H9 (cell line): ENCODE measurements at regions not wholly inside any gene's neighbourhood (a gene's known extent, or its start where the extent isn't known, plus 50 kb on each side); places are given as distances from the start of the nearest gene placed in this dataset.

Experiments used
- DNase-seq: peaks from one replicate; pipeline ENCODE4 v3.0.0-alpha.2; 2017
- H2AFZ ChIP-seq: one replicate; pipeline ENCODE4 v1.6.1; 2013; ENCODE audit warnings: mild to moderate bottlenecking, low read length, control low read depth, moderate library complexity
- H2AK5ac ChIP-seq: 2 replicates; pipeline ENCODE4 v1.6.1; 2013; ENCODE audit warnings: low read length, control low read depth, mixed read lengths; ENCODE audit not compliant: insufficient read length
- H2BK120ac ChIP-seq: one replicate; pipeline ENCODE4 v1.6.1; 2013; ENCODE audit warnings: low read depth, mild to moderate bottlenecking, low read length, control low read depth, inconsistent platforms; ENCODE audit not compliant: poor library complexity, severe bottlenecking
- H2BK12ac ChIP-seq: 2 replicates; pipeline ENCODE4 v1.6.1; 2013; ENCODE audit warnings: low read length, control low read depth, mixed read lengths, low read depth; ENCODE audit not compliant: insufficient read length
- H2BK15ac ChIP-seq: 2 replicates; pipeline ENCODE4 v1.6.1; 2013; ENCODE audit warnings: low read depth, low read length, control low read depth
- H2BK20ac ChIP-seq: one replicate; pipeline ENCODE4 v1.6.1; 2013; ENCODE audit warnings: low read depth, mild to moderate bottlenecking, low read length, control low read depth, inconsistent platforms; ENCODE audit not compliant: poor library complexity, severe bottlenecking
- H2BK5ac ChIP-seq: 2 replicates; pipeline ENCODE4 v1.6.1; 2013; ENCODE audit warnings: low read length, control low read depth, mixed read lengths; ENCODE audit not compliant: insufficient read length
- H3K14ac ChIP-seq: 2 replicates; pipeline ENCODE4 v1.6.1; 2013; ENCODE audit warnings: low read length, control low read depth; ENCODE audit not compliant: insufficient read depth
- H3K18ac ChIP-seq: 2 replicates; pipeline ENCODE4 v1.6.1; 2013; ENCODE audit warnings: low read depth, mild to moderate bottlenecking, mixed read lengths, low read length, control low read depth; ENCODE audit not compliant: insufficient read length
- H3K23ac ChIP-seq: 2 replicates; pipeline ENCODE4 v1.6.1; 2013; ENCODE audit warnings: low read length, control low read depth, mixed read lengths, low read depth; ENCODE audit not compliant: insufficient read length
- H3K23me2 ChIP-seq: 2 replicates; pipeline ENCODE4 v1.6.1; 2013; ENCODE audit warnings: low read depth, mild to moderate bottlenecking, mixed read lengths, low read length, control low read depth; ENCODE audit not compliant: insufficient read length, poor library complexity, severe bottlenecking
- H3K27ac ChIP-seq: 2 replicates; pipeline ENCODE4 v1.5.1; 2013; ENCODE audit warnings: low read length, control low read depth, mixed read lengths, low read depth; ENCODE audit not compliant: insufficient read length
- H3K27me3 ChIP-seq: 2 replicates; pipeline ENCODE4 v1.6.1; 2013; ENCODE audit warnings: low read length, control low read depth, inconsistent platforms; ENCODE audit not compliant: insufficient read depth
- H3K4ac ChIP-seq: 2 replicates; pipeline ENCODE4 v1.6.1; 2013; ENCODE audit warnings: low read depth, mild to moderate bottlenecking, control low read depth, inconsistent platforms, low read length, moderate library complexity
- H3K4me1 ChIP-seq: 2 replicates; pipeline ENCODE4 v1.6.1; 2013; ENCODE audit warnings: low read length, control low read depth, inconsistent platforms; ENCODE audit not compliant: insufficient read depth
- H3K4me2 ChIP-seq: 2 replicates; pipeline ENCODE4 v1.6.1; 2013; ENCODE audit warnings: low read length, control low read depth, mixed read lengths; ENCODE audit not compliant: insufficient read length, insufficient read depth
- H3K56ac ChIP-seq: 2 replicates; pipeline ENCODE4 v1.6.1; 2013; ENCODE audit warnings: low read depth, mild to moderate bottlenecking, mixed read lengths, low read length, control low read depth; ENCODE audit not compliant: insufficient read length
- H3K79me1 ChIP-seq: 2 replicates; pipeline ENCODE4 v1.6.1; 2013; ENCODE audit warnings: low read depth, mild to moderate bottlenecking, moderate library complexity, low read length, control low read depth, inconsistent platforms; ENCODE audit not compliant: insufficient read depth, poor library complexity, severe bottlenecking
- H3K79me2 ChIP-seq: 2 replicates; pipeline ENCODE4 v1.6.1; 2013; ENCODE audit warnings: low read length, control low read depth, inconsistent platforms; ENCODE audit not compliant: insufficient read depth
- H3K9ac ChIP-seq: 2 replicates; pipeline ENCODE4 v1.6.1; 2013; ENCODE audit warnings: low read length, control low read depth, mixed read lengths; ENCODE audit not compliant: insufficient read length; ENCODE audit errors: extremely low read depth
- H3K9me3 ChIP-seq: one replicate; pipeline ENCODE4 v1.6.1; 2013; ENCODE audit warnings: low read depth, low read length, inconsistent platforms; ENCODE audit not compliant: control insufficient read depth
- H3T11ph ChIP-seq: one replicate; pipeline ENCODE4 v1.6.1; 2013; ENCODE audit warnings: mild to moderate bottlenecking, low read length, control low read depth, inconsistent platforms
- H4K20me1 ChIP-seq: one replicate; pipeline ENCODE4 v1.6.1; 2013; ENCODE audit not compliant: control insufficient read depth, insufficient read length, insufficient read depth
- H4K5ac ChIP-seq: 2 replicates; pipeline ENCODE4 v1.6.1; 2013; ENCODE audit warnings: low read depth, mild to moderate bottlenecking, mixed read lengths, low read length, control low read depth; ENCODE audit not compliant: insufficient read length
- H4K8ac ChIP-seq: replicated peaks from 2 replicates; pipeline ENCODE4 v1.6.1; 2013; ENCODE audit warnings: low read length, control low read depth, mixed read lengths, low read depth; ENCODE audit not compliant: insufficient read length
- H4K91ac ChIP-seq: 2 replicates; pipeline ENCODE4 v1.6.1; 2013; ENCODE audit warnings: low read depth, mild to moderate bottlenecking, moderate library complexity, mixed read lengths, low read length, control low read depth; ENCODE audit not compliant: insufficient read length
- H3K27ac Mint-ChIP-seq, 3 experiments: 2 replicates in 2 of 3; 3 replicates in 1 of 3; pipeline ENCODE4 v1.8.0; 2020 to 2021; ENCODE audit warnings: mixed read lengths in 3 of 3, mild to moderate bottlenecking in 1 of 3, moderate library complexity in 1 of 3
- H3K27me3 Mint-ChIP-seq: 2 replicates; pipeline ENCODE4 v1.8.0; 2021; ENCODE audit warnings: low read depth, mild to moderate bottlenecking, moderate library complexity, mixed read lengths
- H3K36me3 Mint-ChIP-seq, 3 experiments: 2 replicates in 2 of 3; 3 replicates in 1 of 3; pipeline ENCODE4 v1.8.0; 2020 to 2021; ENCODE audit warnings: low read depth in 3 of 3, mixed read lengths in 3 of 3; ENCODE audit not compliant: insufficient read depth in 1 of 3
- H3K4me1 Mint-ChIP-seq, 2 experiments: 2 replicates each; pipeline ENCODE4 v1.8.0; 2020; ENCODE audit warnings: mixed read lengths in 2 of 2
- H3K4me3 Mint-ChIP-seq, 2 experiments: 2 replicates in 1 of 2; 3 replicates in 1 of 2; pipeline ENCODE4 v1.8.0; 2020 to 2021; ENCODE audit warnings: mild to moderate bottlenecking in 2 of 2, mixed read lengths in 2 of 2, moderate library complexity in 1 of 2
- H3K9me3 Mint-ChIP-seq, 2 experiments: 2 replicates in 1 of 2; 3 replicates in 1 of 2; pipeline ENCODE4 v1.8.0; 2020; ENCODE audit warnings: mild to moderate bottlenecking in 2 of 2, mixed read lengths in 2 of 2, moderate library complexity in 1 of 2
- WGBS: extraction: QIAGEN DNeasy Blood & Tissue Kit; methylation state at CpG from one replicate; pipeline ENCODE4 v1.1.7; 2013; ENCODE audit warnings: missing lambda C conversion rate, low lambda C conversion rate, mixed read lengths; ENCODE audit not compliant: insufficient read length; ENCODE audit errors: extremely low coverage; 5-methylcytosine and 5-hydroxymethylcytosine counted together
- TF ChIP-seq, protein P1 (sequence below): fragments of 200-600 bp; sonication (generic); conservative IDR thresholded peaks from 3 replicates; pipeline ENCODE4 v1.8.0; 2021; ENCODE audit warnings: antibody characterized with exemption, mild to moderate bottlenecking

GRCh38 chr6:65814071-65814470 is 107.0 kb upstream of the EYS start:
- Histone ChIP-seq H3K4me1 (no peaks in the 10 kb centered on the region), H3K18ac (no peak overlapping the region), H4K5ac (no peak overlapping the region), H3K27me3 (no peaks in the 10 kb centered on the region), H2AK5ac (no peak overlapping the region), H2BK120ac (no peak overlapping the region), H3T11ph (no peak overlapping the region), H3K56ac (no peak overlapping the region), H3K23me2 (no peaks in the 10 kb centered on the region), H3K79me1 (no peaks in the 10 kb centered on the region), H3K9ac (no peak overlapping the region), H2BK20ac (no peak overlapping the region), H3K79me2 (no peaks in the 10 kb centered on the region), H3K27ac (no peak overlapping the region), H3K4me2 (no peak overlapping the region), H3K23ac (no peak overlapping the region), H4K91ac (no peak overlapping the region), H4K20me1 (no peaks in the 10 kb centered on the region), H2AFZ (no peak overlapping the region), H2BK5ac (no peak overlapping the region), H2BK12ac (no peak overlapping the region), H2BK15ac (no peak overlapping the region), H4K8ac (no peak overlapping the region), H3K9me3 (no peaks in the 10 kb centered on the region), H3K4ac (no peak overlapping the region), H3K14ac (no peak overlapping the region)
- WGBS, result no CpG with 5 or more reads among the region's 3 CpGs
- H3K27ac Mint-ChIP-seq, result no peak overlapping the region
- H3K9me3 Mint-ChIP-seq, result no peaks in the 10 kb centered on the region
- H3K36me3 Mint-ChIP-seq, result no peaks in the 10 kb centered on the region
- DNase-seq, result no peak
- no peaks in the 10 kb centered on the region for H3K4me1 Mint-ChIP-seq
- no peaks in the 10 kb centered on the region for H3K27me3 Mint-ChIP-seq
- TF ChIP-seq, protein P1, sequence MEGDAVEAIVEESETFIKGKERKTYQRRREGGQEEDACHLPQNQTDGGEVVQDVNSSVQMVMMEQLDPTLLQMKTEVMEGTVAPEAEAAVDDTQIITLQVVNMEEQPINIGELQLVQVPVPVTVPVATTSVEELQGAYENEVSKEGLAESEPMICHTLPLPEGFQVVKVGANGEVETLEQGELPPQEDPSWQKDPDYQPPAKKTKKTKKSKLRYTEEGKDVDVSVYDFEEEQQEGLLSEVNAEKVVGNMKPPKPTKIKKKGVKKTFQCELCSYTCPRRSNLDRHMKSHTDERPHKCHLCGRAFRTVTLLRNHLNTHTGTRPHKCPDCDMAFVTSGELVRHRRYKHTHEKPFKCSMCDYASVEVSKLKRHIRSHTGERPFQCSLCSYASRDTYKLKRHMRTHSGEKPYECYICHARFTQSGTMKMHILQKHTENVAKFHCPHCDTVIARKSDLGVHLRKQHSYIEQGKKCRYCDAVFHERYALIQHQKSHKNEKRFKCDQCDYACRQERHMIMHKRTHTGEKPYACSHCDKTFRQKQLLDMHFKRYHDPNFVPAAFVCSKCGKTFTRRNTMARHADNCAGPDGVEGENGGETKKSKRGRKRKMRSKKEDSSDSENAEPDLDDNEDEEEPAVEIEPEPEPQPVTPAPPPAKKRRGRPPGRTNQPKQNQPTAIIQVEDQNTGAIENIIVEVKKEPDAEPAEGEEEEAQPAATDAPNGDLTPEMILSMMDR, result no peak
- no peak overlapping the region for H3K4me3 Mint-ChIP-seq
